SK-N-SH (cell line): ENCODE measurements at regions not wholly inside any gene's neighbourhood (a gene's known extent, or its start where the extent isn't known, plus 50 kb on each side); places are given as distances from the start of the nearest gene placed in this dataset.

Experiments
- CTCF ChIA-PET: fragments of 300-600, 350-600 bp; formaldehyde crosslinking; extraction: SDS; loops from one replicate; lab custom pipeline; 2021; lab: Yijun Ruan, JAX
- POLR2A ChIA-PET: fragments of 350-600 bp; sonication (Branson Sonifier 250); formaldehyde crosslinking; extraction: SDS; loops from one replicate; lab custom pipeline; 2020; ENCODE audit warnings: antibody characterized with exemption, inconsistent platforms; lab: Yijun Ruan, JAX
- DNase-seq: peaks from one replicate; pipeline ENCODE4 v3.0.0; 2012
- H2AFZ ChIP-seq: fragments of 200-600 bp; sonication (generic); 2 replicates; pipeline ENCODE4 v1.8.1; 2016; ENCODE audit warnings: antibody characterized with exemption, mild to moderate bottlenecking, low read depth
- H3F3A ChIP-seq: fragments of 200-600 bp; sonication (generic); replicated peaks from 2 replicates; pipeline ENCODE3; 2016; ENCODE audit warnings: antibody characterized with exemption, mild to moderate bottlenecking; ENCODE audit not compliant: insufficient read depth
- H3K27ac ChIP-seq, 2 experiments: fragments of 200-500 bp in 1 of 2; fragments of 200-600 bp in 1 of 2; sonication (Bioruptor generic) in 1 of 2; sonication (generic), shearing (Covaris generic) in 1 of 2; 2 replicates each; pipeline versions ENCODE4 v1.5.1 to v1.6.1; 2014 to 2016; ENCODE audit warnings: low read depth in 2 of 2, inconsistent platforms in 1 of 2, low read length in 1 of 2, mild to moderate bottlenecking in 1 of 2, mixed read lengths in 1 of 2
- H3K27me3 ChIP-seq: fragments of 200-600 bp; sonication (generic), shearing (Covaris generic); 2 replicates; pipeline ENCODE4 v1.6.1; 2016; ENCODE audit warnings: mixed run types; ENCODE audit not compliant: insufficient read depth
- H3K36me3 ChIP-seq, 2 experiments: fragments of 200-500 bp in 1 of 2; fragments of 200-600 bp in 1 of 2; sonication (Bioruptor generic) in 1 of 2; sonication (generic) in 1 of 2; replicated peaks in 1 of 2; 2 replicates each; pipeline versions ENCODE3 to v1.5.1; 2014 to 2016; ENCODE audit warnings: low read length in 1 of 2, mild to moderate bottlenecking in 1 of 2; ENCODE audit not compliant: insufficient read depth in 2 of 2, control insufficient read depth in 1 of 2
- H3K4me1 ChIP-seq, 2 experiments: fragments of 200-500 bp in 1 of 2; fragments of 200-600 bp in 1 of 2; sonication (Bioruptor generic) in 1 of 2; sonication (generic), shearing (Covaris generic) in 1 of 2; 2 replicates each; pipeline versions ENCODE4 v1.5.1 to v1.6.1; 2014 to 2016; ENCODE audit warnings: low read depth in 1 of 2, low read length in 1 of 2, mixed run types in 1 of 2; ENCODE audit not compliant: insufficient read depth in 2 of 2, control insufficient read depth in 1 of 2
- H3K4me2 ChIP-seq: fragments of 200-600 bp; sonication (generic), shearing (Covaris generic); 2 replicates; pipeline ENCODE4 v1.6.1; 2017; ENCODE audit warnings: mixed run types
- H3K4me3 ChIP-seq, 2 experiments: fragments of 200-500 bp in 1 of 2; fragments of 200-600 bp in 1 of 2; sonication (Bioruptor generic) in 1 of 2; sonication (generic), shearing (Covaris generic) in 1 of 2; 2 replicates each; pipeline versions ENCODE4 v1.5.1 to v1.8.1; 2014 to 2016; ENCODE audit warnings: low read depth in 2 of 2, inconsistent platforms in 1 of 2, low read length in 1 of 2, mild to moderate bottlenecking in 1 of 2, mixed read lengths in 1 of 2, moderate library complexity in 1 of 2
- H3K79me2 ChIP-seq: fragments of 200-600 bp; sonication (generic); 2 replicates; pipeline ENCODE4 v1.8.1; 2017; ENCODE audit warnings: mild to moderate bottlenecking; ENCODE audit not compliant: insufficient read depth
- H3K9ac ChIP-seq: fragments of 200-600 bp; sonication (generic); 2 replicates; pipeline ENCODE4 v1.6.1; 2017; ENCODE audit warnings: mixed run types
- H3K9me2 ChIP-seq: fragments of 200-600 bp; sonication (generic); 2 replicates; pipeline ENCODE4 v1.6.1; 2017; ENCODE audit warnings: mixed run types
- H3K9me3 ChIP-seq: fragments of 200-600 bp; sonication (generic); 2 replicates; pipeline ENCODE4 v1.6.1; 2017; ENCODE audit warnings: mixed run types, mild to moderate bottlenecking, moderate library complexity
- H4K20me1 ChIP-seq: fragments of 200-600 bp; sonication (generic); 2 replicates; pipeline ENCODE4 v1.6.1; 2017; ENCODE audit warnings: mild to moderate bottlenecking, mixed run types; ENCODE audit not compliant: insufficient read depth
- CHD2 ChIP-seq: fragments of 150-350 bp; IDR thresholded peaks from 2 replicates; pipeline ENCODE4 v1.6.1; 2018; ENCODE audit warnings: low read length; ENCODE audit not compliant: partially characterized antibody
- CTCF ChIP-seq: fragments of 200-600 bp; sonication (generic); IDR thresholded peaks from 2 replicates; pipeline ENCODE4 v1.6.1; 2017; ENCODE audit warnings: antibody characterized with exemption, mild to moderate bottlenecking, moderate library complexity
- EZH2phosphoT487 ChIP-seq: fragments of 200-600 bp; sonication (generic); IDR thresholded peaks from 2 replicates; pipeline ENCODE4 v1.6.1; 2017; ENCODE audit warnings: low read depth, mixed run types, mild to moderate bottlenecking, antibody characterized with exemption, moderate library complexity, borderline replicate concordance
- FOXJ3 ChIP-seq: sonication (generic); formaldehyde crosslinking; IDR thresholded peaks from 2 replicates; pipeline ENCODE4 v1.5.1; 2020; ENCODE audit warnings: mild to moderate bottlenecking, missing genetic modification reagents
- MEF2A ChIP-seq: IDR thresholded peaks from 2 replicates; pipeline ENCODE4 v1.4.0; 2012; ENCODE audit warnings: low read depth, borderline replicate concordance
- NFIC ChIP-seq: IDR thresholded peaks from 2 replicates; pipeline ENCODE4 v1.4.0; 2012; ENCODE audit warnings: borderline replicate concordance
- PBX3 ChIP-seq: IDR thresholded peaks from 2 replicates; pipeline ENCODE4; 2012
- RCOR1 ChIP-seq: fragments of 150-350 bp; IDR thresholded peaks from 2 replicates; pipeline ENCODE4 v1.6.1; 2017; ENCODE audit warnings: antibody characterized with exemption, low read length
- REST ChIP-seq: IDR thresholded peaks from 2 replicates; pipeline ENCODE4 v1.6.1; 2012; ENCODE audit warnings: mild to moderate bottlenecking, low read depth, low read length, moderate library complexity
- RXRA ChIP-seq: IDR thresholded peaks from 2 replicates; pipeline ENCODE4 v1.4.0; 2012; ENCODE audit warnings: low read depth, mild to moderate bottlenecking, borderline replicate concordance
- SIN3A ChIP-seq: IDR thresholded peaks from 2 replicates; pipeline ENCODE4 v1.6.1; 2012; ENCODE audit warnings: low read depth, mild to moderate bottlenecking, low read length, moderate library complexity, borderline replicate concordance
- SMC3 ChIP-seq: IDR thresholded peaks from 2 replicates; pipeline ENCODE4 v1.6.1; 2012; ENCODE audit warnings: low read depth, low read length, improper control_type of control experiment
- USF1 ChIP-seq: IDR thresholded peaks from 2 replicates; pipeline ENCODE4 v1.4.0; 2012; ENCODE audit warnings: low read depth, borderline replicate concordance
- WGBS: methylation state at CpG from one replicate; pipeline ENCODE4 v1.1.6; 2017; ENCODE audit warnings: low lambda C conversion rate; 5-methylcytosine and 5-hydroxymethylcytosine counted together

GRCh38 chr3:165339753-165340152 lies 143.6 kb upstream of the SLITRK3 start (continued):
- TF ChIP-seq NFIC (no peak), SMC3 (no peak)

- ChIA-PET CTCF (no interaction called here), POLR2A (no interaction called here)
- no peaks in the 10 kb centered on the region for H3K27me3 ChIP-seq
- H3K79me2 ChIP-seq: no peaks in the 10 kb centered on the region
- TF ChIP-seq RXRA: no peak
- TF ChIP-seq FOXJ3 (CRISPR knock-in tag): no peak
- TF ChIP-seq CTCF: no peak
- TF ChIP-seq CHD2: no peak
- no peak for TF ChIP-seq NFIC
- TF ChIP-seq USF1: no peak
- no peak for TF ChIP-seq REST
- TF ChIP-seq PBX3: no peak
- TF ChIP-seq SIN3A: no peak
- no peak for TF ChIP-seq EZH2phosphoT487
- TF ChIP-seq RCOR1: no peak
- no peak for TF ChIP-seq MEF2A
- DNase-seq: no peak
- no peak overlapping the region for H3K27ac ChIP-seq
- no peaks in the 10 kb centered on the region for H3F3A ChIP-seq
- no peaks in the 10 kb centered on the region; the same call in 1 of the 2 replicates for H3K9me3 ChIP-seq
- H4K20me1 ChIP-seq: no peaks in the 10 kb centered on the region
- H3K9ac ChIP-seq: no peak overlapping the region
- no peaks in the 10 kb centered on the region for H3K4me1 ChIP-seq
- no peaks in the 10 kb centered on the region for H3K9me2 ChIP-seq
- H3K36me3 ChIP-seq: no peaks in the 10 kb centered on the region
- no peak overlapping the region for H3K4me3 ChIP-seq
- H3K4me2 ChIP-seq: no peak overlapping the region
- WGBS: 16% methylated on average over 1 of the region's 1 CpG
- H2AFZ ChIP-seq: no peak overlapping the region
Observed at GRCh38 chr3:165336786-165337185, 140.6 kb upstream of the SLITRK3 start.
